Natural killer cell (primary cell): ENCODE measurements at regions not wholly inside any gene's neighbourhood (a gene's known extent, or its start where the extent isn't known, plus 50 kb on each side); places are given as distances from the start of the nearest gene placed in this dataset.

ENCODE experiments used
- ATAC-seq, 3 donors: fragments of 150-1000 bp in 2 of 3; fragments of 200-7000 bp in 1 of 3; cut with Tn5 transposase; 1 replicate in 1 of 3; 2 replicates in 2 of 3; pipeline ENCODE4 v1.10.0; 2021; ENCODE audit warnings: mild to moderate bottlenecking in 2 of 3, moderate library complexity in 2 of 3
- DNase-seq, 2 donors: peaks; one replicate each; pipeline versions ENCODE4 v3.0.0 to v3.0.0-alpha.2; 2013 to 2021; ENCODE audit warnings: mixed read lengths in 1 of 2
- H3K27ac ChIP-seq: one replicate; pipeline ENCODE4 v1.5.1; 2013; ENCODE audit warnings: mild to moderate bottlenecking, low read length
- H3K27me3 ChIP-seq: one replicate; pipeline ENCODE4 v1.6.1; 2013; ENCODE audit warnings: low read length; ENCODE audit not compliant: control insufficient read depth, insufficient read depth
- H3K36me3 ChIP-seq: one replicate; pipeline ENCODE4 v1.6.1; 2013; ENCODE audit warnings: low read length; ENCODE audit not compliant: control insufficient read depth, insufficient read depth
- H3K4me1 ChIP-seq: one replicate; pipeline ENCODE4 v1.6.1; 2013; ENCODE audit warnings: low read length; ENCODE audit not compliant: control insufficient read depth, insufficient read depth
- H3K4me3 ChIP-seq: one replicate; pipeline ENCODE4 v1.5.1; 2013; ENCODE audit warnings: low read length
- H3K9me3 ChIP-seq: one replicate; pipeline ENCODE4 v1.6.1; 2013; ENCODE audit warnings: low read length; ENCODE audit not compliant: control insufficient read depth, insufficient read depth
- H3K27ac Mint-ChIP-seq, 2 donors: one replicate each; pipeline ENCODE4 v1.8.0; 2022; ENCODE audit warnings: mild to moderate bottlenecking in 2 of 2, mixed read lengths in 2 of 2, moderate library complexity in 1 of 2
- H3K27me3 Mint-ChIP-seq, 2 donors: one replicate each; pipeline ENCODE4 v1.8.0; 2022; ENCODE audit warnings: low read depth in 2 of 2, mixed read lengths in 2 of 2
- H3K36me3 Mint-ChIP-seq: one replicate; pipeline ENCODE4 v1.8.0; 2022; ENCODE audit warnings: mixed read lengths
- H3K4me1 Mint-ChIP-seq, 2 donors: one replicate each; pipeline ENCODE4 v1.8.0; 2022; ENCODE audit warnings: mixed read lengths in 2 of 2
- H3K4me3 Mint-ChIP-seq: one replicate; pipeline ENCODE4 v1.8.0; 2022; ENCODE audit warnings: mild to moderate bottlenecking, moderate library complexity, mixed read lengths
- H3K9me3 Mint-ChIP-seq, 2 donors: one replicate each; pipeline ENCODE4 v1.8.0; 2022; ENCODE audit warnings: mixed read lengths in 2 of 2
- WGBS: methylation state at CpG from one replicate; pipeline ENCODE4 v1.1.7; 2013; ENCODE audit warnings: missing lambda C conversion rate; ENCODE audit not compliant: insufficient coverage; 5-methylcytosine and 5-hydroxymethylcytosine counted together
- intact Hi-C: fragments of 100-400 bp; cut with micrococcal nuclease; formaldehyde crosslinking; loops from one replicate; pipeline ENCODE4 v1.14.2; 2022
- TF ChIP-seq, protein P1 (sequence below): fragments of 200-600 bp; IDR thresholded peaks from one replicate; pipeline ENCODE4 v1.8.0; 2022; ENCODE audit warnings: antibody characterized with exemption

- Mint-ChIP-seq H3K9me3 (peaks cover 10% of the 10 kb centered on the region in 2 donors), H3K4me3 (no peak overlapping the region), H3K27me3 (no peaks in the 10 kb centered on the region), H3K36me3 (no peaks in the 10 kb centered on the region), H3K4me1 (no peaks in the 10 kb centered on the region), H3K27ac (no peak overlapping the region)
- WGBS, result 93% methylated on average over 1 of the region's 2 CpGs
- ATAC-seq, result no peak
- Histone ChIP-seq H3K9me3 (no peaks in the 10 kb centered on the region), H3K36me3 (no peaks in the 10 kb centered on the region), H3K4me3 (no peak overlapping the region), H3K27ac (no peak overlapping the region), H3K4me1 (no peaks in the 10 kb centered on the region), H3K27me3 (no peaks in the 10 kb centered on the region)
- DNase-seq, result no peak
- intact Hi-C loops, result no loop called here
- TF ChIP-seq, protein P1, sequence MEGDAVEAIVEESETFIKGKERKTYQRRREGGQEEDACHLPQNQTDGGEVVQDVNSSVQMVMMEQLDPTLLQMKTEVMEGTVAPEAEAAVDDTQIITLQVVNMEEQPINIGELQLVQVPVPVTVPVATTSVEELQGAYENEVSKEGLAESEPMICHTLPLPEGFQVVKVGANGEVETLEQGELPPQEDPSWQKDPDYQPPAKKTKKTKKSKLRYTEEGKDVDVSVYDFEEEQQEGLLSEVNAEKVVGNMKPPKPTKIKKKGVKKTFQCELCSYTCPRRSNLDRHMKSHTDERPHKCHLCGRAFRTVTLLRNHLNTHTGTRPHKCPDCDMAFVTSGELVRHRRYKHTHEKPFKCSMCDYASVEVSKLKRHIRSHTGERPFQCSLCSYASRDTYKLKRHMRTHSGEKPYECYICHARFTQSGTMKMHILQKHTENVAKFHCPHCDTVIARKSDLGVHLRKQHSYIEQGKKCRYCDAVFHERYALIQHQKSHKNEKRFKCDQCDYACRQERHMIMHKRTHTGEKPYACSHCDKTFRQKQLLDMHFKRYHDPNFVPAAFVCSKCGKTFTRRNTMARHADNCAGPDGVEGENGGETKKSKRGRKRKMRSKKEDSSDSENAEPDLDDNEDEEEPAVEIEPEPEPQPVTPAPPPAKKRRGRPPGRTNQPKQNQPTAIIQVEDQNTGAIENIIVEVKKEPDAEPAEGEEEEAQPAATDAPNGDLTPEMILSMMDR, result no peak
Observed at GRCh38 chr2:153626676-153627075, 148.1 kb upstream of the RPRM start.

DNA sequence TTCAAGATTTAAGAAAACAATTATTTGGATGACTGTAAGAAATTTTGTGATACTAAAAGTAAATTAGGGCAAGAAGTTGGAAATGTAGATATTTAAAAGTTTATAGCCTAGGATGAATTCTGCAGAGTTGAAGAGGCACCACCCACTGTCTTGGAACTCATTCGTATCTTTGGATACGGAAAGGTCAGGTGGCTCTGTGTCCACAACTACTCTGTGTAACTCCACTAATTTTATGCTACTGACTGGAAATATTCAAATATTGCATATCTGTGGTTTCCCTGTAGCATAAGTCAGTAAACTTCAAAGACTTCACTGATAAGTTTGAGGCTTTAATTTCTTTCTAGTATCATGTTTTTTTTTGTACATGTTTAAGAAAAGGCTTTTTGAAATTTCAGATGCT lies 156.9 kb upstream of the RPRM start:
- H3K27ac Mint-ChIP-seq, result no peak overlapping the region
- 81% methylated on average over 2 of the region's 2 CpGs for WGBS
- ATAC-seq, result no peak

DNA sequence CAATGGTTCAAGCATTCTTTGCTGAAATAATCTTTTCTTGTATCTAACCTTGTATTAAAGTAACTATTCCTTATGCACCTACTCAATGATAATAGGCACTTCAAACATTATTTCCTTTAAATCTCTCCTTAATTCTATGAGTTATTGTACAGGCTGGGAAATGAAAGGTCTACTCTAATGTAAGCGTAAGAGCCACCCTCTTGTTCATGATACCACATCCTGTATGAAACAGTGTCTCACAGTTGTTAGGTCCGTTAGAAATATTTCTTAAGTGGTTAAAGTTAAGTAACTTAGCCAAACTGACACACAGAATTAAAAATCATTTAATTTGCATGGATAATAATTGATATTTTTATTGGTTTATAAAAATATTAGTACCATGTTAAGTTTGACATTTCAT lies 162.5 kb upstream of the RPRM start:
- Histone ChIP-seq H3K27me3 (no peaks in the 10 kb centered on the region), H3K36me3 (no peaks in the 10 kb centered on the region), H3K4me3 (no peak overlapping the region), H3K9me3 (no peaks in the 10 kb centered on the region), H3K4me1 (no peaks in the 10 kb centered on the region), H3K27ac (no peak overlapping the region)
- no peak overlapping the region for H3K4me3 Mint-ChIP-seq
- ATAC-seq (no peak), DNase-seq (no peak)
- WGBS, result no CpG with 5 or more reads among the region's 2 CpGs
- intact Hi-C loops, result no loop called here
- H3K36me3 Mint-ChIP-seq, result peaks cover 11% of the 10 kb centered on the region
- no peaks in the 10 kb centered on the region for H3K4me1 Mint-ChIP-seq
- H3K9me3 Mint-ChIP-seq, result peaks cover 9 to 26% of the 10 kb centered on the region in 2 donors
- H3K27me3 Mint-ChIP-seq, result no peaks in the 10 kb centered on the region
- H3K27ac Mint-ChIP-seq, result no peak overlapping the region
- TF ChIP-seq, protein P1, result no peak

More for the DNA sequence above, 156.9 kb upstream of the RPRM start:
- Mint-ChIP-seq H3K27me3 (no peaks in the 10 kb centered on the region), H3K4me1 (no peaks in the 10 kb centered on the region), H3K36me3 (peaks cover 11% of the 10 kb centered on the region), H3K9me3 (peaks cover 8 to 28% of the 10 kb centered on the region in 2 donors), H3K4me3 (no peak overlapping the region)
- Histone ChIP-seq H3K27me3 (no peaks in the 10 kb centered on the region), H3K4me1 (no peaks in the 10 kb centered on the region), H3K36me3 (no peaks in the 10 kb centered on the region), H3K27ac (no peak overlapping the region), H3K4me3 (no peak overlapping the region), H3K9me3 (no peaks in the 10 kb centered on the region)
- intact Hi-C loops, result no loop called here
- TF ChIP-seq, protein P1, result no peak
- DNase-seq, result no peak

- H3K4me3 ChIP-seq, result no peak overlapping the region
- Mint-ChIP-seq H3K27ac (no peak overlapping the region), H3K4me1 (no peaks in the 10 kb centered on the region), H3K4me3 (no peak overlapping the region), H3K27me3 (no peaks in the 10 kb centered on the region), H3K36me3 (no peaks in the 10 kb centered on the region), H3K9me3 (peaks cover 2 to 9% of the 10 kb centered on the region in 2 donors)
- WGBS, result no CpG with 5 or more reads among the region's 5 CpGs
- TF ChIP-seq, protein P1, result no peak
- no peak for DNase-seq
- intact Hi-C loops, result no loop called here
- no peak overlapping the region for H3K27ac ChIP-seq
- H3K27me3 ChIP-seq, result no peaks in the 10 kb centered on the region
- ATAC-seq, result no peak
- H3K9me3 ChIP-seq, result no peaks in the 10 kb centered on the region
- H3K4me1 ChIP-seq, result no peaks in the 10 kb centered on the region
- no peaks in the 10 kb centered on the region for H3K36me3 ChIP-seq
Observed at GRCh38 chr2:153644955-153645354, 166.4 kb upstream of the RPRM start.
